Subcutaneous abdominal adipose tissue (tissue), 5 donors: ENCODE measurements at regions not wholly inside any gene's neighbourhood (a gene's known extent, or its start where the extent isn't known, plus 50 kb on each side); places are given as distances from the start of the nearest gene placed in this dataset.

ENCODE experiments used
- H3K27ac ChIP-seq: one replicate; pipeline ENCODE4 v1.7.0; 2013; ENCODE audit warnings: low read depth, mild to moderate bottlenecking, inconsistent platforms, low read length, moderate library complexity
- H3K27me3 ChIP-seq, 5 donors: one replicate each; pipeline ENCODE4 v1.7.0; 2013; ENCODE audit warnings: low read length in 5 of 5, inconsistent platforms in 1 of 5; ENCODE audit not compliant: control insufficient read depth in 5 of 5, insufficient read depth in 4 of 5
- H3K36me3 ChIP-seq, 5 donors: one replicate each; pipeline ENCODE4 v1.7.0; 2013; ENCODE audit warnings: low read length in 5 of 5; ENCODE audit not compliant: control insufficient read depth in 5 of 5, insufficient read depth in 5 of 5
- H3K4me1 ChIP-seq, 5 donors: one replicate each; pipeline ENCODE4 v1.7.0; 2013; ENCODE audit warnings: low read length in 5 of 5, mild to moderate bottlenecking in 3 of 5, moderate library complexity in 1 of 5; ENCODE audit not compliant: control insufficient read depth in 5 of 5, insufficient read depth in 5 of 5
- H3K4me3 ChIP-seq, 5 donors: one replicate each; pipeline ENCODE4 v1.7.0; 2013; ENCODE audit warnings: low read length in 5 of 5, low read depth in 1 of 5
- H3K9ac ChIP-seq, 5 donors: one replicate each; pipeline ENCODE4 v1.7.0; 2013; ENCODE audit warnings: low read length in 5 of 5, mild to moderate bottlenecking in 4 of 5, moderate library complexity in 3 of 5
- H3K9me3 ChIP-seq, 5 donors: one replicate each; pipeline ENCODE4 v1.7.0; 2013; ENCODE audit warnings: low read length in 5 of 5; ENCODE audit not compliant: control insufficient read depth in 5 of 5
- donor health status: healthy.
- donor health status: healthy.
- donor health status: healthy.
- donor health status: healthy.
- donor health status: healthy.

DNA sequence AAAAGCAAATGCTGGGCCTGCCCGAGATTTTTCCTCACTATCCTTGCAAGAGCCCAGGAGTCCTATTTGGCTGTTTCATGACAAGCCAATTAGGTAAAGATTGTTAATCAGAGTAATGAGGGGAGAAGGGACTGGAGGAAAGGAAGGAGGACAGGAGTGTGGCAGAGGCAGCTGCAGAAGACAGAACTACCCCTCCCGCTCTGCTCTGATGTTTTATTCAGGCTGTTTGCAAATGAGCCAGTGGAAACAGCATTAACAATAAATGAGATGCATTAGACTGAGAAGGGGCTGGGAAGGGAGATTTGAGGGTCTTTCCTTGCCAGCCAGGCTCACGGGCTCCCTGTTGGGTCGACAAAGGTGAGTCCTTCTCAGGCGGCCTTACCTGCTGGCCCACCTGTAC is 421.0 kb upstream of the CCDC196 start:
- no peak overlapping the region for H3K4me3 ChIP-seq
- no peak overlapping the region for H3K27ac ChIP-seq
- no peaks in the 10 kb centered on the region for H3K9me3 ChIP-seq
- no peaks in the 10 kb centered on the region for H3K36me3 ChIP-seq
- no peaks in the 10 kb centered on the region for H3K4me1 ChIP-seq
- H3K9ac ChIP-seq = no peak overlapping the region
- H3K27me3 ChIP-seq = no peaks in the 10 kb centered on the region

DNA sequence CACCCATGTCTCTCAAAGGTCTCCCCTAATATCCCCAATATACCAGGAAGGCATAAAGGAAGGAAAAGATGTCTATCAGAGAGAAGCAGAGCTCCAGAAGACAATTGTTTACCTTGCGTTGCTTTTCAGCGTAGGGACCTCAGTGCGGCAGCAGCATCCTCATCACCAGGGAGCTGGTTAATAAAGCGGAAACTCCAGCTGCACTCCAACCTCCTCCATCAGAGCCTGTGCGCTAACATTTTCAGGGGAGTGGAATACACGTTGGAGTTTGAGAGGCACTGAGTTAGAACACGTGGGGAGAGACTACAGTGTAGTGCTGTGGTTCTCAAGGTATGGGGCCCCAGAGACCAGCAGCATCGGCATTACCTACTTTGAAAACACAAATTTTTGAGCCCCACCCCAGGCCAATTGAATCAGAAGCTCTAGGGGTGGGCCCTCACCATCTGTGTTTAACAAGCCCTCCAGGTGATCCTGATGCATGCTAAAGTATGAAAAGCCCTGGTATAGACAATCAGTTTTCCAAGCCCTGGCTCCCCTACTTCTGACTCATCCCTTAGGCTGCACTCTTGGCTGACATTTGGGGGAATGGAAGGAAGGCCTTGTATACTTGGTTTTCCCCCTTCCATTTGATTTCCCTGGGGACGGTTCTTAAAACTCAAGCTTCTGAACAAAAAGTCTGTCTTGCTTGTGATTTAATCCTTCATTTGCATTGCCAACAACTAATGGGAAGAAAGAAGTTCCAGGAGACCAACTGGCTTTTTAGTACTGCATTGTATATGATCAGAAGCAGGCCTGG is 419.0 kb upstream of the CCDC196 start:
- no peaks in the 10 kb centered on the region for H3K36me3 ChIP-seq
- H3K27me3 ChIP-seq = peaks cover 0 to 3% (median 0%) of the 10 kb centered on the region in 5 donors
- no peak overlapping the region for H3K9ac ChIP-seq
- no peaks in the 10 kb centered on the region for H3K4me1 ChIP-seq
- no peaks in the 10 kb centered on the region for H3K9me3 ChIP-seq
- no peak overlapping the region for H3K27ac ChIP-seq
- no peak overlapping the region for H3K4me3 ChIP-seq

DNA sequence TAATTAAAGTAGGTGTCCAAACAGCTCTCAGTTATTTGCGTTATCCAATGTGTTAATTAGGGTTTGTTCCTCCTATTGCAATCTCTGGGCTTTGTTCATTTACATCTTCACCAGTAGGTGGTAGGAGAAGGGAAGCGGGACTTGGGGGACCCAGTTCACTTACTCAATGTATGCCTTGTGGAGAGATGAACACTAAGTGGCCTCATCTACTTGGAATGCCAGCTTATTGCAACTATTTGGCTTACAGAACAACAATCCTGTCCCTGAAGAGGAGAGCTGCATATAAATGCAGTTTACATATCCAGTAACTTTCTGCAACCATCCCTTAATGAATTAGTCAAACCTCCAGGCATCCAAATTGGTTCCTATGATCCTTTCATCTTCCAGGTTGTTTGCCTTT is 417.1 kb upstream of the CCDC196 start:
- Histone ChIP-seq H3K36me3 (no peaks in the 10 kb centered on the region), H3K27me3 (peaks cover 0 to 3% (median 0%) of the 10 kb centered on the region in 5 donors), H3K9me3 (no peaks in the 10 kb centered on the region), H3K4me3 (no peak overlapping the region), H3K9ac (no peak overlapping the region), H3K27ac (no peak overlapping the region), H3K4me1 (no peaks in the 10 kb centered on the region)

DNA sequence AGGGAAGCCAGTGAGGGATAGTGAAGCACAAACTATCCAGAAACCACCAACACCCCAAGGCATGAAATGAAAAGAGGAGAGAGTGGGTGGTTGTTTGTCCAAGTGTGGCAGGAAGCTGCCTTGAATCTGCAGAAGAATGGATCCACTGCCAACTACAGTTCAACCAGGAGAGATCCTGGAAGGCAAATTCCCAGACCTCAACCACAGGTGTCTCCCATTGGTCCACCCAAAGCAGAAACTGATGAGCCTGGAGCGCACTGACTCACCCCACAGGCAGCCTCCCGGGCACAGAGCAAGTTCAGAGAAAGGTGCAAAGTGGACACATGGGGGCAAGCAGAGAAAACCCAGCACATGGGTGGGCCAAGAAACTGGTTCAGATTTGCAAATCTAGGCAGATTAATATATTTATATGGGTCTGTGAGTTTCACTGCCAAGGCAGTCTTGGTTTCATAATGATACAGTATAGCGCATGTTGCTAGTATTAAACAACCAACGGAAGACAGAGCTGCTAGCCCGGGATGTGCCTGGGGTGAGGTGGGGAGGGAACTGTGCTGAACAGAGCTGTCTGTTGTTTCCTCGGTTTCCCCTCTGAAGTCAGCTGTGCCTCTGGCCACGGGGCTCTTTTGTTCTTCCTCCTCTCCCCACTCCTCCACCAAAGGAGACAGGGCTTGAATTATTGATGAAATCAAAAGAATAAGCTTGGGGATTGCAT is 416.2 kb upstream of the CCDC196 start:
- Histone ChIP-seq H3K4me3 (no peak overlapping the region), H3K4me1 (no peaks in the 10 kb centered on the region), H3K27ac (no peak overlapping the region), H3K27me3 (peaks cover 0 to 3% (median 0%) of the 10 kb centered on the region in 5 donors), H3K9me3 (no peaks in the 10 kb centered on the region), H3K9ac (no peak overlapping the region), H3K36me3 (no peaks in the 10 kb centered on the region)

GRCh38 chr14:66070542-66071319 is 415.4 kb upstream of the CCDC196 start:
- no peaks in the 10 kb centered on the region for H3K36me3 ChIP-seq
- H3K27me3 ChIP-seq = peaks cover 0 to 3% (median 0%) of the 10 kb centered on the region in 5 donors
- H3K9ac ChIP-seq = no peak overlapping the region
- H3K4me3 ChIP-seq = no peak overlapping the region
- H3K27ac ChIP-seq = no peak overlapping the region
- no peaks in the 10 kb centered on the region for H3K9me3 ChIP-seq
- H3K4me1 ChIP-seq = no peaks in the 10 kb centered on the region

- Histone ChIP-seq H3K4me1 (no peaks in the 10 kb centered on the region), H3K36me3 (no peaks in the 10 kb centered on the region), H3K27ac (no peak overlapping the region), H3K9ac (no peak overlapping the region), H3K4me3 (no peak overlapping the region), H3K9me3 (no peaks in the 10 kb centered on the region), H3K27me3 (peaks cover 0 to 3% (median 0%) of the 10 kb centered on the region in 5 donors)
These were observed 413.7 kb upstream of the CCDC196 start for GRCh38 chr14:66072190-66073084.

DNA sequence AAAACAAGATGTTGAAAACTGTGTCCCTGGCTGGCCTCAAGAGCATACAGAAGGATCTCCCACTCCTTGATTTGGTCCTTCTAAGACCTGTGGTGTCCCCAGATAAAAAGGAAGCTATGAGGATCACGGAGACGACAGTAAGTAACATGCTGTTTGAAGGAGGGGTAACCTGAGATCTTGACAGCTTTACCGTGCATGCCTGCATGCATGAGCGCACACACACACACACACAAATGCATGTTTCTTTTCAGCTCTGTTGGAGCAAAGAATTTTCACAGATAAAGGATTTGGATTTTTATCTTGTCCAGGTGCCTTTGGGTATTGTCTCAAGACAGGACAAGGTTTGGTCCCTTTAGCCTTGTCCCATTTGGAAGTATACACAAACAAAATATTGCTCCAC is 411.6 kb upstream of the CCDC196 start:
- Histone ChIP-seq H3K4me3 (no peak overlapping the region), H3K36me3 (no peaks in the 10 kb centered on the region), H3K27ac (no peak overlapping the region), H3K9ac (no peak overlapping the region), H3K27me3 (peaks cover 0 to 3% (median 0%) of the 10 kb centered on the region in 5 donors), H3K9me3 (no peaks in the 10 kb centered on the region), H3K4me1 (no peaks in the 10 kb centered on the region)

DNA sequence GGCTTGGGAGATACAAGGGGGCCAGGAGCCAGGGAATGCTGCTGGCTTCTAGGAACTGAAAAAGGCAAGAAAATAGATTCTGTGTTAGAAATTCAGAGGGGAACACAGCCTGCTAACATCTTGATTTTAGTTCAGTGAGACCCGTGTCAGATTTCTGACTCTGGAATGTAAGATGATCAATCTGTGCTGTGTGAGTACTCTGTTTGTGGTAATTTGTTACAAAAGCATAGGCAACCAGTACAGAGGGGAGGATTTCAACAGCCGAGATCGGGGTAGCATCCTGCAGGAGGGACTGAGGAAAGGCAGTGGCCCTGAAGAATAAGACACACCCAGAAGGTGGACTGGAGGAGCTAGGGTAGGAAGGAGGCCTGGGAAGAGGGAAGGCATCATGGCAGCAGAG is 410.0 kb upstream of the CCDC196 start:
- H3K9ac ChIP-seq = no peak overlapping the region
- H3K9me3 ChIP-seq = no peaks in the 10 kb centered on the region
- no peaks in the 10 kb centered on the region for H3K36me3 ChIP-seq
- no peaks in the 10 kb centered on the region for H3K27me3 ChIP-seq
- no peak overlapping the region for H3K27ac ChIP-seq
- H3K4me3 ChIP-seq = no peak overlapping the region
- no peaks in the 10 kb centered on the region for H3K4me1 ChIP-seq

GRCh38 chr14:66078006-66078405 is 408.2 kb upstream of the CCDC196 start:
- Histone ChIP-seq H3K9ac (no peak overlapping the region), H3K4me3 (no peak overlapping the region), H3K9me3 (no peaks in the 10 kb centered on the region), H3K27ac (no peak overlapping the region), H3K36me3 (no peaks in the 10 kb centered on the region), H3K4me1 (peaks cover 0 to 11% (median 3%) of the 10 kb centered on the region in 5 donors), H3K27me3 (no peaks in the 10 kb centered on the region)
